Endodermal cell (in vitro differentiated cells): ENCODE measurements at regions not wholly inside any gene's neighbourhood (a gene's known extent, or its start where the extent isn't known, plus 50 kb on each side); places are given as distances from the start of the nearest gene placed in this dataset.

Source experiments
- DNase-seq: peaks from one replicate; pipeline ENCODE4 v3.0.0-alpha.2; 2017
- H3K27ac ChIP-seq: 2 replicates; pipeline ENCODE4 v1.5.1; 2013; ENCODE audit warnings: mild to moderate bottlenecking, low read depth, low read length, moderate library complexity
- H3K27me3 ChIP-seq: 2 replicates; pipeline ENCODE4 v1.6.1; 2013; ENCODE audit warnings: mild to moderate bottlenecking, low read length, moderate library complexity; ENCODE audit not compliant: insufficient read depth, control insufficient read depth, poor library complexity, severe bottlenecking
- H3K36me3 ChIP-seq: 2 replicates; pipeline ENCODE4 v1.7.0; 2013; ENCODE audit warnings: mild to moderate bottlenecking, low read length, moderate library complexity; ENCODE audit not compliant: control insufficient read depth, insufficient read depth
- H3K4me1 ChIP-seq: one replicate; pipeline ENCODE4 v1.7.0; 2013; ENCODE audit warnings: low read length; ENCODE audit not compliant: control insufficient read depth, insufficient read depth
- H3K4me3 ChIP-seq: 2 replicates; pipeline ENCODE4 v1.5.1; 2013; ENCODE audit warnings: mild to moderate bottlenecking, low read length, moderate library complexity
- H3K9ac ChIP-seq: 2 replicates; pipeline ENCODE4 v1.6.1; 2013; ENCODE audit warnings: mild to moderate bottlenecking, low read length, moderate library complexity; ENCODE audit not compliant: poor library complexity, severe bottlenecking; ENCODE audit errors: extremely low read depth
- H3K9me3 ChIP-seq: 2 replicates; pipeline ENCODE4 v1.6.1; 2013; ENCODE audit warnings: mild to moderate bottlenecking, low read length, moderate library complexity; ENCODE audit not compliant: control insufficient read depth
- H3K27ac Mint-ChIP-seq: 2 replicates; pipeline ENCODE4 v1.8.0; 2020; ENCODE audit warnings: mixed read lengths
- H3K27me3 Mint-ChIP-seq: 2 replicates; pipeline ENCODE4 v1.8.0; 2021; ENCODE audit warnings: mild to moderate bottlenecking, mixed read lengths; ENCODE audit not compliant: insufficient read depth
- H3K36me3 Mint-ChIP-seq: 2 replicates; pipeline ENCODE4 v1.8.0; 2020; ENCODE audit warnings: low read depth, mixed read lengths
- H3K4me1 Mint-ChIP-seq: 2 replicates; pipeline ENCODE4 v1.8.0; 2020; ENCODE audit warnings: mixed read lengths
- H3K4me3 Mint-ChIP-seq: 2 replicates; pipeline ENCODE4 v1.8.0; 2020; ENCODE audit warnings: mild to moderate bottlenecking, moderate library complexity, mixed read lengths
- H3K9me3 Mint-ChIP-seq: 2 replicates; pipeline ENCODE4 v1.8.0; 2020; ENCODE audit warnings: mild to moderate bottlenecking, mixed read lengths
- WGBS, 2 experiments: methylation state at CpG; one replicate each; pipeline versions ENCODE4 v1.1.5 to v1.1.7; 2013; ENCODE audit warnings: missing lambda C conversion rate in 2 of 2, mixed read lengths in 1 of 2; ENCODE audit not compliant: insufficient coverage in 1 of 2, insufficient read length in 1 of 2; 5-methylcytosine and 5-hydroxymethylcytosine counted together
- TF ChIP-seq, protein P1 (sequence below): fragments of 200-600 bp; sonication (generic); conservative IDR thresholded peaks from 2 replicates; pipeline ENCODE4 v1.5.0; 2021; ENCODE audit warnings: antibody characterized with exemption, mild to moderate bottlenecking

DNA sequence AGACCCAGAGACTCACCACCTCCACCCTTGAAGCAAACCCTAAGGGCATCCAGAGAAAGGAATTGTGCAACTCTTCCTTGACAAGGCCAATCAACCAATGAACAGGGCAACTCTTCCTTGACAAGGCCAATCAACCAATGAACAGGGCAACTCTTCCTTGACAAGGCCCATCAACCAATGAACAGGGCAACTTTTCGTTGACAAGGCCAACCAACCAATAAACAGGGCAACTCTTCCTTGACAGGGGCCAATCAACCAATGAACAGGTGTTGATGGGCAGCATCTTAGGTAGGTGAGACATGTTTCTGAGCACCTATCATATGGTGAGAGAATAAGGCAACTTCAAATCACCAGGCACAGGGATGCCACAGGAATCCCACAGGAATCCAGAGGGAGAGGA is 181.5 kb upstream of the RNF32 start:
- WGBS, 2 experiments, result 71 to 90% methylated on average over 1 of the region's 1 CpG
- Mint-ChIP-seq H3K4me3 (no peak overlapping the region), H3K4me1 (peaks cover 1% of the 10 kb centered on the region), H3K27me3 (no peaks in the 10 kb centered on the region), H3K36me3 (no peaks in the 10 kb centered on the region), H3K9me3 (no peaks in the 10 kb centered on the region), H3K27ac (no peak overlapping the region)
- Histone ChIP-seq H3K36me3 (no peaks in the 10 kb centered on the region), H3K27ac (no peak overlapping the region), H3K4me3 (no peak overlapping the region), H3K9ac (no peak overlapping the region), H3K27me3 (no peaks in the 10 kb centered on the region), H3K4me1 (no peaks in the 10 kb centered on the region), H3K9me3 (no peaks in the 10 kb centered on the region)
- DNase-seq, result no peak
- TF ChIP-seq, protein P1, sequence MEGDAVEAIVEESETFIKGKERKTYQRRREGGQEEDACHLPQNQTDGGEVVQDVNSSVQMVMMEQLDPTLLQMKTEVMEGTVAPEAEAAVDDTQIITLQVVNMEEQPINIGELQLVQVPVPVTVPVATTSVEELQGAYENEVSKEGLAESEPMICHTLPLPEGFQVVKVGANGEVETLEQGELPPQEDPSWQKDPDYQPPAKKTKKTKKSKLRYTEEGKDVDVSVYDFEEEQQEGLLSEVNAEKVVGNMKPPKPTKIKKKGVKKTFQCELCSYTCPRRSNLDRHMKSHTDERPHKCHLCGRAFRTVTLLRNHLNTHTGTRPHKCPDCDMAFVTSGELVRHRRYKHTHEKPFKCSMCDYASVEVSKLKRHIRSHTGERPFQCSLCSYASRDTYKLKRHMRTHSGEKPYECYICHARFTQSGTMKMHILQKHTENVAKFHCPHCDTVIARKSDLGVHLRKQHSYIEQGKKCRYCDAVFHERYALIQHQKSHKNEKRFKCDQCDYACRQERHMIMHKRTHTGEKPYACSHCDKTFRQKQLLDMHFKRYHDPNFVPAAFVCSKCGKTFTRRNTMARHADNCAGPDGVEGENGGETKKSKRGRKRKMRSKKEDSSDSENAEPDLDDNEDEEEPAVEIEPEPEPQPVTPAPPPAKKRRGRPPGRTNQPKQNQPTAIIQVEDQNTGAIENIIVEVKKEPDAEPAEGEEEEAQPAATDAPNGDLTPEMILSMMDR, result no peak

DNA sequence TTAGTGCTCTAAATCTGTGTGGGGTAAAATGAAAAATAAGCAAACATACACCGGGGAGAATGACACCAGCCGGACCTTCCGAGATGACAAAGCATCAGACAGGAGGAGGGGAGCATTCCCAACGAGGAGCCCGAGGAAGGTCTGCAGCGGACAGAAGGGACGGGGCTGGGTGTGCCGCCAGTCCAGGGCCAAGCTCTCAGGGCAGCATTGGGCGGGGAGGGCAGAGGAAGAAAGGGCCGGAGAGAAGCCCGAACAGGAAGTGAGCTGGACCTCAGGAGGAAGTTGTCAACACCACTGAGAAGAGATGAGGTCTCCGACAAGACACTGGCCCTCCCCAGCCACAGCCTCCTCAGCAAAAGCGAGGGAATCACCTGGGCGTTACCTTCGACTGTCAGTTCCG is 182.6 kb upstream of the RNF32 start:
- Histone ChIP-seq H3K36me3 (no peaks in the 10 kb centered on the region), H3K9me3 (no peaks in the 10 kb centered on the region), H3K4me3 (no peak overlapping the region), H3K27me3 (no peaks in the 10 kb centered on the region), H3K9ac (no peak overlapping the region), H3K27ac (no peak overlapping the region), H3K4me1 (no peaks in the 10 kb centered on the region)
- no peaks in the 10 kb centered on the region for H3K9me3 Mint-ChIP-seq
- H3K4me3 Mint-ChIP-seq, result no peak overlapping the region
- TF ChIP-seq, protein P1, result no peak
- 93 to 97% methylated on average over 12 to 16 of the region's 16 CpGs for WGBS, 2 experiments
- peaks cover 3% of the 10 kb centered on the region for H3K4me1 Mint-ChIP-seq
- no peaks in the 10 kb centered on the region for H3K36me3 Mint-ChIP-seq
- peak; percentile 28 for DNase-seq
- no peaks in the 10 kb centered on the region for H3K27me3 Mint-ChIP-seq
- H3K27ac Mint-ChIP-seq, result no peak overlapping the region

DNA sequence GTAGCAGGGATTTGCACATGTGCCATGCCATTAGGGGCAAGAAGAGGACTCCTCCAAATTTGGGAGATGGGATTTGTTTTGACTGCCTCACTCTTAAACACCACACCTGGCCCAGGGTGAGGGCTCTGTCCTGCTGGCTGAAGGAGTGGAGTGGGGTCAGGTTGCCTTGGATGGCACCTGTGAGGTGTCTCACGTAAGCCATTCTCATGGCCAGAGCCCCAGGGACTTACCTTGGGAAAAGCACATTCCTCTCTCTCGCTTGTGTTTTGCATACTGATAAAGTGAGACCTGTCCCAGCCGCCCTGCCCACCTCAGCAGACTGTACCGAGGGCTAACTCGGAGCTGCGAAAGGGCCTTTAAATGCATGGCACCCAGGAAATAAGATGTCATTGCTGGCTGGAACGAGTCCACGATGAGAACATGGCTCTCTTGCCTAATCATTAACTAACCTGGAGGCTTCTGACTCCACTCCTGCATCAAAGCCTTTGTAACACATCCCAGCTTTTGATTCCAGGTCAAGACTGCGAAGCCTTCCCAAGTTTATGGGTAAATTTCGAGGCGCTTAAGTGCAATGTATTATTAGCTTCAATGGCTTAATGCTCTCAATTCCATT is 184.0 kb upstream of the RNF32 start:
- TF ChIP-seq, protein P1, result no peak
- Mint-ChIP-seq H3K27me3 (no peaks in the 10 kb centered on the region), H3K4me3 (no peak overlapping the region), H3K27ac (no peak overlapping the region), H3K4me1 (peaks cover 3% of the 10 kb centered on the region), H3K36me3 (no peaks in the 10 kb centered on the region), H3K9me3 (no peaks in the 10 kb centered on the region)
- no peaks in the 10 kb centered on the region for H3K9me3 ChIP-seq
- no peak overlapping the region for H3K27ac ChIP-seq
- DNase-seq, result peak; percentile 56
- H3K9ac ChIP-seq, result no peak overlapping the region
- H3K27me3 ChIP-seq, result no peaks in the 10 kb centered on the region
- H3K4me3 ChIP-seq, result no peak overlapping the region
- no peaks in the 10 kb centered on the region for H3K36me3 ChIP-seq
- H3K4me1 ChIP-seq, result no peaks in the 10 kb centered on the region
- 87 to 90% methylated on average over 10 to 11 of the region's 11 CpGs for WGBS, 2 experiments
